Hepatocyte (in vitro differentiated cells): ENCODE measurements at regions not wholly inside any gene's neighbourhood (a gene's known extent, or its start where the extent isn't known, plus 50 kb on each side); places are given as distances from the start of the nearest gene placed in this dataset.

Experiments
- EZH2 ChIP-seq: fragments of 200-600 bp; sonication (generic); IDR thresholded peaks from 2 replicates; pipeline ENCODE4 v1.6.1; 2016; ENCODE audit warnings: antibody characterized with exemption, mild to moderate bottlenecking, borderline replicate concordance
- EZH2phosphoT487 ChIP-seq: fragments of 200-600 bp; sonication (generic); IDR thresholded peaks from one replicate; pipeline ENCODE4 v1.6.1; 2018; ENCODE audit warnings: antibody characterized with exemption, mild to moderate bottlenecking, low read depth, moderate library complexity; ENCODE audit not compliant: unreplicated experiment, severe bottlenecking
- TF ChIP-seq, protein P1 (sequence below): fragments of 200-600 bp; sonication (generic); IDR thresholded peaks from 2 replicates; pipeline ENCODE4 v1.5.1; 2016; ENCODE audit warnings: antibody characterized with exemption, mild to moderate bottlenecking; ENCODE audit not compliant: poor library complexity

DNA sequence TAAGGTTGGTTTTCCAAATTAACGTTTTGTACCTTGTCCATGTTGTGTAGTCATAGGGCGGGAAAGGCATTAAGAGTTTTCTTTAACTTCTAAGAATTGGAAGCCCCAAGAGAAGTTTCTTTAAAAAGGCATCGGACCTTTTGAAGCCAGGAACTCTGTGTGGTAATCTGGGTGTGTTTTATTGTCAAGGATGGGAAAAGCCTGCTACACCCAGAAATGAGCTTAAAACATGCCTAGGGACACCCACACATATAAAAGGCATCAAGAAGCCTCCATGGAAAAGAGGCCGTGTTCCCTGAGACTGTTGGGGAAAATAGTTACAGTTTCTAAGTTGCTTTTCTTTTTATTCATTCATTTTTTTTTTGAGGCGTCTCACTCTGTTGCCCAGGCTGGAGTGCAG is 81.0 kb upstream of the PTHLH start:
- TF ChIP-seq EZH2phosphoT487 (no peak), EZH2 (no peak)
- TF ChIP-seq, protein P1, sequence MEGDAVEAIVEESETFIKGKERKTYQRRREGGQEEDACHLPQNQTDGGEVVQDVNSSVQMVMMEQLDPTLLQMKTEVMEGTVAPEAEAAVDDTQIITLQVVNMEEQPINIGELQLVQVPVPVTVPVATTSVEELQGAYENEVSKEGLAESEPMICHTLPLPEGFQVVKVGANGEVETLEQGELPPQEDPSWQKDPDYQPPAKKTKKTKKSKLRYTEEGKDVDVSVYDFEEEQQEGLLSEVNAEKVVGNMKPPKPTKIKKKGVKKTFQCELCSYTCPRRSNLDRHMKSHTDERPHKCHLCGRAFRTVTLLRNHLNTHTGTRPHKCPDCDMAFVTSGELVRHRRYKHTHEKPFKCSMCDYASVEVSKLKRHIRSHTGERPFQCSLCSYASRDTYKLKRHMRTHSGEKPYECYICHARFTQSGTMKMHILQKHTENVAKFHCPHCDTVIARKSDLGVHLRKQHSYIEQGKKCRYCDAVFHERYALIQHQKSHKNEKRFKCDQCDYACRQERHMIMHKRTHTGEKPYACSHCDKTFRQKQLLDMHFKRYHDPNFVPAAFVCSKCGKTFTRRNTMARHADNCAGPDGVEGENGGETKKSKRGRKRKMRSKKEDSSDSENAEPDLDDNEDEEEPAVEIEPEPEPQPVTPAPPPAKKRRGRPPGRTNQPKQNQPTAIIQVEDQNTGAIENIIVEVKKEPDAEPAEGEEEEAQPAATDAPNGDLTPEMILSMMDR, result no peak
